ENCODE measurements at regions not wholly inside any gene's neighbourhood (a gene's known extent, or its start where the extent isn't known, plus 50 kb on each side); places are given as distances from the start of the nearest gene placed in this dataset.

- TF ChIP-seq SIN3A (IDR thresholded peaks at IDR 0.05; ENCODE audit: borderline replicate concordance, insufficient read depth, low read length), result no peak
- TF ChIP-seq POLR2AphosphoS5 (IDR thresholded peaks at IDR 0.05; ENCODE audit: low read depth, low read length), result no peak
- no peak for TF ChIP-seq TAF1 (IDR thresholded peaks at IDR 0.05; ENCODE audit: borderline replicate concordance, insufficient read depth, low read length)
These were observed 305.0 kb downstream of the PTEN start for GRCh38 chr10:88168171-88169036.

Data from PFSK-1 (cell line).